ENCODE measurements at regions not wholly inside any gene's neighbourhood (a gene's known extent, or its start where the extent isn't known, plus 50 kb on each side); places are given as distances from the start of the nearest gene placed in this dataset.

DNA sequence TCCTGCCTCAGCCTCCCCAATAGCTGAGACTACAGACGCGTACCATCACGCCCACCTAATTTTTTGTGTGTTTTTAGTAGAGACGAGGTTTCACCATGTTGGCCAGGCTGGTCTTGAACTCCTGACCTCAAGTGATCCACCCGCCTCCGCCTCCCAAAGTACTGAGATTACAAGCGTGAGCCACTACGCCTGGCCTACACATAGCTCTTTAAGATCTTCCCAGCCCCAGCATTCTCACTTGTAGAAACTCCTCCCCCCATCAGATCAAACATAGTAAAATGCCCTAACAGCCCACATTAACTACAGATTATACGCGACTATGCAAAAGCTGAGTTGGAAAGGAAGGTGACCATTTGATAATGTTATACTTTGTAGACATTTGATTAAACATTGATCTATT is 634.8 kb downstream of the MATN1 start:
- CTCF ChIA-PET: no interaction called here
- POLR2A ChIA-PET: no interaction called here
- TF ChIP-seq, protein P1, sequence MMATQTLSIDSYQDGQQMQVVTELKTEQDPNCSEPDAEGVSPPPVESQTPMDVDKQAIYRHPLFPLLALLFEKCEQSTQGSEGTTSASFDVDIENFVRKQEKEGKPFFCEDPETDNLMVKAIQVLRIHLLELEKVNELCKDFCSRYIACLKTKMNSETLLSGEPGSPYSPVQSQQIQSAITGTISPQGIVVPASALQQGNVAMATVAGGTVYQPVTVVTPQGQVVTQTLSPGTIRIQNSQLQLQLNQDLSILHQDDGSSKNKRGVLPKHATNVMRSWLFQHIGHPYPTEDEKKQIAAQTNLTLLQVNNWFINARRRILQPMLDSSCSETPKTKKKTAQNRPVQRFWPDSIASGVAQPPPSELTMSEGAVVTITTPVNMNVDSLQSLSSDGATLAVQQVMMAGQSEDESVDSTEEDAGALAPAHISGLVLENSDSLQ (IDR thresholded peaks at IDR 0.05): no peak
- TF ChIP-seq FOXK2 (IDR thresholded peaks at IDR 0.05) (no peak), ZNF384 (IDR thresholded peaks at IDR 0.05) (no peak), TARDBP (IDR thresholded peaks at IDR 0.05) (no peak), SP1 (IDR thresholded peaks at IDR 0.05) (no peak), FOXA1 (IDR thresholded peaks at IDR 0.05) (no peak), BHLHE40 (IDR thresholded peaks at IDR 0.05; ENCODE audit: borderline replicate concordance) (no peak), HDGF (IDR thresholded peaks at IDR 0.05; ENCODE audit: borderline replicate concordance) (no peak), SUZ12 (IDR thresholded peaks at IDR 0.05) (no peak), LEF1 (IDR thresholded peaks at IDR 0.05; ENCODE audit: borderline replicate concordance) (no peak), ARNT (IDR thresholded peaks at IDR 0.05) (no peak), FOXM1 (IDR thresholded peaks at IDR 0.05; ENCODE audit: borderline replicate concordance) (no peak), L3MBTL2 (conservative IDR thresholded peaks at IDR 0.05) (no peak), CTBP1 (IDR thresholded peaks at IDR 0.05; ENCODE audit: borderline replicate concordance) (no peak), ELF4 (IDR thresholded peaks at IDR 0.05) (no peak)
- DNase-seq (ENCODE audit: extremely low spot score): no peak

DNA sequence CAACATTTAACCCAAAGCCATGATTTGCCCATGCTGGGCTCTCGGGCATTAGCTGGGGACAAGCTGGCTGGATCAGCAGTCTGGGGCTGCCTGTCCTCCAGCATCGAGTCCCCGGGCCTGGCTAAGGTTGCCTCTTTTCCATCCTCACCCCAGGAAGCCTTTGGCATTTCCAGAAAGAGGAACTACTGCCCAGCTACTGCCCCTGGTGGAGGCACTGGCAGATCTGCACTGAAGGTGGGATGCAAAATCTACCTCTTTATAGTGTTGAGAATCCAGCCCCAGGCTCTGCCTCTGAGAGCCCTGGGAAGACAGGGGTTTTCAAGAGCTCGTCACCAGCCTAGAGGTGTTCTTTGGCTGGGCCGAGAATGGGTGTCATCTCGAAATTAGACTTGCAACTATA is 635.9 kb downstream of the MATN1 start:
- TF ChIP-seq SUZ12 (IDR thresholded peaks at IDR 0.05): no peak
- no peak for TF ChIP-seq LEF1 (IDR thresholded peaks at IDR 0.05; ENCODE audit: borderline replicate concordance)
- CTCF ChIA-PET: no interaction called here
- POLR2A ChIA-PET: no interaction called here

DNA sequence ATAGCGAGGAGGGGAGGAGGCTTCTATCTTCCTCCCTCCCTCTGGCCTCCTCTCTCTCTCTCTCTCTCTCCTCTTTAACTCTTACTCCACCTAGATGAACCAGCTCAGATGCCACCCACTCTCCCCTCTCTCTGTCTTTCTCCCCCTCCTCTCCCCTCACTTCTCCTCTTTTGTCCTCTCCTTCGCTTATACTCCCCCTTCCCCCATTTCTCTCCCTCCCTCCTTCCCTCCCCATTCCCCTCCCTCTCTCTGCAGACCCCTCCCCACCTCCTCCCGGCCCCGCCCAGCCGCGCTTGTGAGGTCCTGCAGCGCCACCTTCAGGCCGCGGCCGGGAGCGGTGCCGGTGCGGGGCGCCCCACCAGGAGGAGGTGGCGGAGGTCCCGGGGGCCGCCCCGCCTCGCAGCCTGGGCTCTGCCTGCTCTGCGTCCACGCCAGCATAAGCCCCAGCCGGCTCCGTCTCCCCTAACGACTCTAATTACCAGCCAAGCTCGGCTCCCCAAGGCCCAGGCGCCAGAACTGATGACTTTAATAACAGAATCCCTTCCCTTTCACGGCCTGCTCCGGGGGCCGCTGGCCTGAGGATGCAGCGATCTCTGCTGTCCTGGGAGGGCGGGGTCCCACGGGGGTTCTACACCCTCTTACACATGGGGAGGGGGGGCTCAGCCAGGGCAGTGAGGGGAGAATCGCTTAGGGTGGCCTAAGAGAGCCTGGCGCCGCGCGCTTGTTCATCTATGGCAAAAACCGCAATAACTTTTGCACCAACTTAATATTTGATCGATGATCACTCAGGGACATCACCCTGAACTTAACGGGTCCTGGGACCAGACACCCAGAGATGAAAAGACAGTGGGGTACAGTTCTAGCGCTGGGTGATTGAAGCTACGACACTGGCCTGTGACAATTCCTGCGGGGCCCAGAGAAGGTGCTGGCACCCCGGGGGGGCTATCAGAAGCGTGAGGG is 637.3 kb downstream of the MATN1 start:
- TF ChIP-seq BHLHE40 (IDR thresholded peaks at IDR 0.05; ENCODE audit: borderline replicate concordance) (no peak), ELF4 (IDR thresholded peaks at IDR 0.05) (peak; percentile 79), FOXM1 (IDR thresholded peaks at IDR 0.05; ENCODE audit: borderline replicate concordance) (no peak), SP1 (IDR thresholded peaks at IDR 0.05) (no peak), FOXA1 (IDR thresholded peaks at IDR 0.05) (no peak)
- TF ChIP-seq, protein P1 (IDR thresholded peaks at IDR 0.05): no peak
- CTCF ChIA-PET: interaction anchor here (0.6 kb wide), 3 partner anchors 293 to 1444 kb away, joined by 4 read pairs; no protein-coding TSS in a partner anchor
- peak; percentile 86 for DNase-seq (ENCODE audit: extremely low spot score)
- POLR2A ChIA-PET: no interaction called here

More for the DNA sequence above, 635.9 kb downstream of the MATN1 start:
- DNase-seq (ENCODE audit: extremely low spot score): no peak

DNA sequence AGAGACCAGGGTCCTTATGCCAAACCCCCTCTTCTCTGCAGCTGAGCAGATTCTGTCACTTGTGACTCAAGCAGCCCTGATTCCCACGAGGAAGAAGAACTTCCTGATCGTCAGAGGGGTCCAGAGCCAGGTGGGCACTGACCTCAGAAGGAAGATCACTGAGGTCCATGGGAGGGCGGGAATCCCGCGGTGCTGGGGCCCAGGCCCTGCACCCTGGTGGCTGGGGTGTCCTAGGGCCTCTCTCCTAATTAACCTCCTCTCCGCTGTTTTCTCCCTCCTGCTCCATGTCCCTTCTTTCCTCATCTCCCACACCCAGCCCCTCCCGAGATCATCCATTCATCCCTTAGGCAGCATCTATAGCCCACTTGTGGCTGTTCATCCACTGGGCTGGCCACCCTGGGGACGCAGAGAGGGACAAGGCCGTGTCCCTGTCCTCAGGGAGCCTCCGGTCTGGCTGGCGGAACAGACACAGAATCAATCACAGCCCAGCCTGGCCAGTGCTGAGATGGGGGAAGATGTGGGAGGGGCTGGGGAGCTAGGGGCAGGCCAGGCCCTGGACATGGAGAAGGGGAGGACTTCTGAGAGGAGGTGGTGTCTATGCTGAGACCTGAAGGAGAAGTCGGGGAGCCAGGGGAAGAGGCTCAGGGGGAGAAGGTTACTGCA is 638.3 kb downstream of the MATN1 start:
- no peak for DNase-seq (ENCODE audit: extremely low spot score)
- POLR2A ChIA-PET: no interaction called here
- TF ChIP-seq FOXM1 (IDR thresholded peaks at IDR 0.05; ENCODE audit: borderline replicate concordance) (no peak), L3MBTL2 (conservative IDR thresholded peaks at IDR 0.05) (no peak), SUZ12 (IDR thresholded peaks at IDR 0.05) (no peak), TARDBP (IDR thresholded peaks at IDR 0.05) (no peak), ELF4 (IDR thresholded peaks at IDR 0.05) (no peak), BHLHE40 (IDR thresholded peaks at IDR 0.05; ENCODE audit: borderline replicate concordance) (no peak), ZNF384 (IDR thresholded peaks at IDR 0.05) (no peak), SP1 (IDR thresholded peaks at IDR 0.05) (no peak), CTBP1 (IDR thresholded peaks at IDR 0.05; ENCODE audit: borderline replicate concordance) (no peak), ARNT (IDR thresholded peaks at IDR 0.05) (no peak), HDGF (IDR thresholded peaks at IDR 0.05; ENCODE audit: borderline replicate concordance) (no peak), FOXK2 (IDR thresholded peaks at IDR 0.05) (no peak), NFRKB (IDR thresholded peaks at IDR 0.05) (no peak)
- TF ChIP-seq, protein P1 (IDR thresholded peaks at IDR 0.05): no peak
- CTCF ChIA-PET: interaction anchor here (0.6 kb wide), 2 partner anchors 292 to 1443 kb away, joined by 4 read pairs; no protein-coding TSS in a partner anchor

DNA sequence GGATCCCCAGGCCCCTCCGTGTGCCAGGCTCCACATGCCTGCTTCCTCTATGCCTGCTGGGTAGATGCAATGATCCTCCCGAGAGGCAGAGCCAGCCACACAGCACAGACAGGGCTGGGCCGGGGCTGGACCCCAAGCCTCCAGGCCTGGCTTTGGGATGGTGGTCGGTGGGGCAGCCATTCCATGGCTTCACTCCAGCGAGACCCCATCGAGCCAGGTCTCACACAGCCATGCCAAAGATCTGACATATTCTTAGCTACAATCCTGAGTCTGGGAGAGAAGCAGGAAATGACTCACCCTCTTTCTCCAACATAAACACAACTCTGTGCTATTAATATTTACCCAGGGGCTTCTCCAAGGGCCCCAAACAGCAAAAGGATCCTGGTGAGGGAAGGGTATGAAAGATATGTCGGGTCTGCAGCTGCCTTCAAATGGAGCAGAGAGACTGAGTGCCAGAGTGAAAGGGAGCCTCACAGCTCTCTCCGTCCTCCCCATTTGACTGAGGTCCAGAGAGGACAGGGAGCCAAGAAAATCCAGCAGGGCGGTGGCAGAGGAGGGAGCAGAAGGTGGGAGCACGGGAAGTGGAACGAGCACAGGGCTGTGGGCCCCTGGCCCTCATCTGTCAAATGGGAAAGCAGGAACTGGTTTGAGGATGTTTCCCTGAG is 639.5 kb downstream of the MATN1 start:
- POLR2A ChIA-PET: no interaction called here
- DNase-seq (ENCODE audit: extremely low spot score): no peak
- TF ChIP-seq HDGF (IDR thresholded peaks at IDR 0.05; ENCODE audit: borderline replicate concordance): no peak
- no peak for TF ChIP-seq SUZ12 (IDR thresholded peaks at IDR 0.05)
- no peak for TF ChIP-seq TARDBP (IDR thresholded peaks at IDR 0.05)
- no peak for TF ChIP-seq ZNF384 (IDR thresholded peaks at IDR 0.05)
- no peak for TF ChIP-seq FOXM1 (IDR thresholded peaks at IDR 0.05; ENCODE audit: borderline replicate concordance)
- TF ChIP-seq CTBP1 (IDR thresholded peaks at IDR 0.05; ENCODE audit: borderline replicate concordance): no peak
- TF ChIP-seq, protein P1 (IDR thresholded peaks at IDR 0.05): no peak
- no peak for TF ChIP-seq ARNT (IDR thresholded peaks at IDR 0.05)
- no peak for TF ChIP-seq ELF4 (IDR thresholded peaks at IDR 0.05)
- CTCF ChIA-PET: no interaction called here
